Subcutaneous abdominal adipose tissue (tissue), 5 donors: ENCODE measurements at regions not wholly inside any gene's neighbourhood (a gene's known extent, or its start where the extent isn't known, plus 50 kb on each side); places are given as distances from the start of the nearest gene placed in this dataset.

Source experiments
- H3K27ac ChIP-seq: one replicate; pipeline ENCODE4 v1.7.0; 2013; ENCODE audit warnings: low read depth, mild to moderate bottlenecking, inconsistent platforms, low read length, moderate library complexity
- H3K27me3 ChIP-seq, 5 donors: one replicate each; pipeline ENCODE4 v1.7.0; 2013; ENCODE audit warnings: low read length in 5 of 5, inconsistent platforms in 1 of 5; ENCODE audit not compliant: control insufficient read depth in 5 of 5, insufficient read depth in 4 of 5
- H3K36me3 ChIP-seq, 5 donors: one replicate each; pipeline ENCODE4 v1.7.0; 2013; ENCODE audit warnings: low read length in 5 of 5; ENCODE audit not compliant: control insufficient read depth in 5 of 5, insufficient read depth in 5 of 5
- H3K4me1 ChIP-seq, 5 donors: one replicate each; pipeline ENCODE4 v1.7.0; 2013; ENCODE audit warnings: low read length in 5 of 5, mild to moderate bottlenecking in 3 of 5, moderate library complexity in 1 of 5; ENCODE audit not compliant: control insufficient read depth in 5 of 5, insufficient read depth in 5 of 5
- H3K4me3 ChIP-seq, 5 donors: one replicate each; pipeline ENCODE4 v1.7.0; 2013; ENCODE audit warnings: low read length in 5 of 5, low read depth in 1 of 5
- H3K9ac ChIP-seq, 5 donors: one replicate each; pipeline ENCODE4 v1.7.0; 2013; ENCODE audit warnings: low read length in 5 of 5, mild to moderate bottlenecking in 4 of 5, moderate library complexity in 3 of 5
- H3K9me3 ChIP-seq, 5 donors: one replicate each; pipeline ENCODE4 v1.7.0; 2013; ENCODE audit warnings: low read length in 5 of 5; ENCODE audit not compliant: control insufficient read depth in 5 of 5
- donor health status: healthy.
- donor health status: healthy.
- donor health status: healthy.
- donor health status: healthy.
- donor health status: healthy.

DNA sequence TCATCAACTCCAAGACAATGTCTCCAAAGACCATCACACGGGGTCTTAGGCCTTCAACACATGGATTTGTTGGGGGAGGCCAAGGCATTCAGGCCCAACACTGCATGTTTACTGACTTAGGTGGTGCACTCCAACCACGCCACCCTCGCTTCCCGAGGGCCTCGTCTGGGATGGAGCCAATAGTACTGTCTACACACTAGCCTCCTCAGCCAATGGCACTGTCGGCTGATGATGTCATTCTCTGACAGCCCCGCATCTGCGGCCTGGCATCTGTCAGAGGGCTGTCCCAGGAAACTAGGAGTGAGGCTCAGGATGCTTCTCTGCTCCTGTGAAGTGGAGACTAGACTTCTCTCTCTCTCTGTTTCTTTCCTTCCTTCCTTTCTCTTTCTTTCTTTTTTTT, 96.6 kb downstream of the TEX26 start:
- no peak overlapping the region for H3K27ac ChIP-seq
- H3K4me1 ChIP-seq = no peaks in the 10 kb centered on the region
- no peaks in the 10 kb centered on the region for H3K36me3 ChIP-seq
- H3K9ac ChIP-seq = no peak overlapping the region
- peaks cover 0 to 5% (median 2%) of the 10 kb centered on the region in 5 donors for H3K27me3 ChIP-seq
- no peaks in the 10 kb centered on the region for H3K9me3 ChIP-seq
- H3K4me3 ChIP-seq = no peak overlapping the region

GRCh38 chr13:31027136-31027535, 94.7 kb downstream of the TEX26 start:
- H3K27me3 ChIP-seq = peaks cover 0 to 5% (median 3%) of the 10 kb centered on the region in 5 donors

More at GRCh38 chr13:31027136-31027535, 94.7 kb downstream of the TEX26 start:
- Histone ChIP-seq H3K4me1 (no peaks in the 10 kb centered on the region), H3K4me3 (no peak overlapping the region), H3K9me3 (no peaks in the 10 kb centered on the region), H3K36me3 (no peaks in the 10 kb centered on the region), H3K27ac (no peak overlapping the region), H3K9ac (no peak overlapping the region)
